ENCODE measurements at regions not wholly inside any gene's neighbourhood (a gene's known extent, or its start where the extent isn't known, plus 50 kb on each side); places are given as distances from the start of the nearest gene placed in this dataset.

DNA sequence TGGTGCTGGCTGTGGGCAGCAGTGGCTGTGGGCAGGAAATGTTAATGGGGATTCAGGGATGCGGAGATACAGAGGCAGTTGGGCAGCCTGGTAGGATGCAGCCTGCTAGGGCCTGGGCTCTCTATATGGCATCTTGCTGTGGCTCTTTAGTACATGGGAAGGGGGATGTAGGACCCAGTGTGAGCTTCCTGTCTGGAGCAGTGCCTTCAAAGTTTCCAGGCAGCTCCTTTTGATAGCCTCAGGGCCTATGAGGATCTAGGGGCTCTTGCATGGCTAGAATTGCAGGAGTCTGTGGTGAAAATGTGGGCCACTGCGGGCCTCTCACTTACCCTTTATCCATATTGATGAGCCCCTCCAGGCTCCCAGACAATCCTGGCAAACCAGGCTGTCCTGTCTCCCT is 213.2 kb upstream of the SNX19 start (continued):
- no peak for TF ChIP-seq ZBTB21 (CRISPR knock-in tag; IDR thresholded peaks at IDR 0.05; ENCODE audit: borderline replicate concordance)
- TF ChIP-seq ETV6 (CRISPR knock-in tag; IDR thresholded peaks at IDR 0.05), result no peak
- no peak for TF ChIP-seq ELF4 (CRISPR knock-in tag; IDR thresholded peaks at IDR 0.05; ENCODE audit: low read depth)

DNA sequence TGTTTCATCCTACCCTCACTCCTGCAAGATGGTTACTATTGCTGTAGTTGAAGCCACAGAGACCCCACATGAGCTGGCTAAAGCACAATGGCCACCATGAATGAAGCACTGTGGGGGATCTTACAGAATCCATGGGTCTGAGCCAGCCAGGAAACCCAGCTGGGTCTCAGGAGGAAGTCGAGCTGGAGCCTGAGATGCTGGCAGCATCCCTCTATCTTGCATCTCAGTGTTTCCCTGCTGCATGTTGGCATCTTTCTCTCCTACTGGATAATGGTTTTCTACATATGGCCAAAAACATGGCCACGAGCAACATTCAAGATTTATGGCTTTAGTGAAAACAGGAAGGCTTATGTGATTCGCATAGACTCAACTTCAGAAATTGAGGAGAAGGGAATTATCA is 219.3 kb upstream of the SNX19 start:
- POLR2A ChIA-PET, result no interaction called here
- no peak overlapping the region for H3K4me3 Mint-ChIP-seq
- no peak for TF ChIP-seq NFE2L1 (CRISPR knock-in tag; IDR thresholded peaks at IDR 0.05)
- TF ChIP-seq TEAD4 (CRISPR knock-in tag; IDR thresholded peaks at IDR 0.05), result no peak
- TF ChIP-seq, protein P1, sequence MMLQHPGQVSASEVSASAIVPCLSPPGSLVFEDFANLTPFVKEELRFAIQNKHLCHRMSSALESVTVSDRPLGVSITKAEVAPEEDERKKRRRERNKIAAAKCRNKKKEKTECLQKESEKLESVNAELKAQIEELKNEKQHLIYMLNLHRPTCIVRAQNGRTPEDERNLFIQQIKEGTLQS (CRISPR knock-in tag; conservative IDR thresholded peaks at IDR 0.05), result no peak
- TF ChIP-seq CREM (CRISPR knock-in tag; IDR thresholded peaks at IDR 0.05), result no peak
- TF ChIP-seq, protein P2, sequence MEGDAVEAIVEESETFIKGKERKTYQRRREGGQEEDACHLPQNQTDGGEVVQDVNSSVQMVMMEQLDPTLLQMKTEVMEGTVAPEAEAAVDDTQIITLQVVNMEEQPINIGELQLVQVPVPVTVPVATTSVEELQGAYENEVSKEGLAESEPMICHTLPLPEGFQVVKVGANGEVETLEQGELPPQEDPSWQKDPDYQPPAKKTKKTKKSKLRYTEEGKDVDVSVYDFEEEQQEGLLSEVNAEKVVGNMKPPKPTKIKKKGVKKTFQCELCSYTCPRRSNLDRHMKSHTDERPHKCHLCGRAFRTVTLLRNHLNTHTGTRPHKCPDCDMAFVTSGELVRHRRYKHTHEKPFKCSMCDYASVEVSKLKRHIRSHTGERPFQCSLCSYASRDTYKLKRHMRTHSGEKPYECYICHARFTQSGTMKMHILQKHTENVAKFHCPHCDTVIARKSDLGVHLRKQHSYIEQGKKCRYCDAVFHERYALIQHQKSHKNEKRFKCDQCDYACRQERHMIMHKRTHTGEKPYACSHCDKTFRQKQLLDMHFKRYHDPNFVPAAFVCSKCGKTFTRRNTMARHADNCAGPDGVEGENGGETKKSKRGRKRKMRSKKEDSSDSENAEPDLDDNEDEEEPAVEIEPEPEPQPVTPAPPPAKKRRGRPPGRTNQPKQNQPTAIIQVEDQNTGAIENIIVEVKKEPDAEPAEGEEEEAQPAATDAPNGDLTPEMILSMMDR (IDR thresholded peaks at IDR 0.05), result no peak

DNA sequence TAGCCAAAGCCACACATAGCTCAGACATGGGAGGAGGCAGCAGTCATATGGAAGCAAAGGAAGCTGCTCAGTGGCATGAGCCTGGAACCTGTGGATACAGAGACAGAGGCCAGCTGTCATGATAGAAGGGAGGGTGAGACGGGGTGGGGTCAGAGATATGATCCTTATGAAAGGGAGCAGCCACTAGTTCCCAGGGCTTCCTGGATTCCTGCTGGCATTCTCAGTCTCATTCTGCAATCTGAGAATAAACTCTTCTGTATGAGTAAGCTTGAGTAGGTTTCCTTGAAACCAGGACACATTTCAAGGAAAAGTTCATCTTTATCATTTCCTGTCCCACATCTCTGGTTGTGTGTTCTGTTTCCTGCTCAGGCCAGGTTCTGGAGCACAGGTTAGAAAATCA is 220.2 kb upstream of the SNX19 start:
- ChIA-PET CTCF (no interaction called here), POLR2A (no interaction called here)
- Mint-ChIP-seq H3K36me3 (no peaks in the 10 kb centered on the region), H3K9me3 (peaks cover 17% of the 10 kb centered on the region), H3K4me1 (no peaks in the 10 kb centered on the region), H3K4me3 (no peak overlapping the region), H3K27ac (no peak overlapping the region), H3K27me3 (ENCODE audit: low read depth) (no peaks in the 10 kb centered on the region; the same call in 1 of the 2 replicates)
- TF ChIP-seq EMX1 (CRISPR knock-in tag; IDR thresholded peaks at IDR 0.05) (no peak), JUN (CRISPR knock-in tag; IDR thresholded peaks at IDR 0.05) (no peak), ZNF263 (CRISPR knock-in tag; IDR thresholded peaks at IDR 0.05; ENCODE audit: low read depth) (no peak), FOXJ3 (CRISPR knock-in tag; IDR thresholded peaks at IDR 0.05; ENCODE audit: borderline replicate concordance) (no peak), CBFB (CRISPR knock-in tag; IDR thresholded peaks at IDR 0.05; ENCODE audit: low read depth) (no peak), ZNF219 (CRISPR knock-in tag; IDR thresholded peaks at IDR 0.05; ENCODE audit: borderline replicate concordance) (no peak)
- TF ChIP-seq, protein P3, sequence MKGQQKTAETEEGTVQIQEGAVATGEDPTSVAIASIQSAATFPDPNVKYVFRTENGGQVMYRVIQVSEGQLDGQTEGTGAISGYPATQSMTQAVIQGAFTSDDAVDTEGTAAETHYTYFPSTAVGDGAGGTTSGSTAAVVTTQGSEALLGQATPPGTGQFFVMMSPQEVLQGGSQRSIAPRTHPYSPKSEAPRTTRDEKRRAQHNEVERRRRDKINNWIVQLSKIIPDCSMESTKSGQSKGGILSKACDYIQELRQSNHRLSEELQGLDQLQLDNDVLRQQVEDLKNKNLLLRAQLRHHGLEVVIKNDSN (CRISPR knock-in tag; IDR thresholded peaks at IDR 0.05), result no peak
- TF ChIP-seq, protein P4, sequence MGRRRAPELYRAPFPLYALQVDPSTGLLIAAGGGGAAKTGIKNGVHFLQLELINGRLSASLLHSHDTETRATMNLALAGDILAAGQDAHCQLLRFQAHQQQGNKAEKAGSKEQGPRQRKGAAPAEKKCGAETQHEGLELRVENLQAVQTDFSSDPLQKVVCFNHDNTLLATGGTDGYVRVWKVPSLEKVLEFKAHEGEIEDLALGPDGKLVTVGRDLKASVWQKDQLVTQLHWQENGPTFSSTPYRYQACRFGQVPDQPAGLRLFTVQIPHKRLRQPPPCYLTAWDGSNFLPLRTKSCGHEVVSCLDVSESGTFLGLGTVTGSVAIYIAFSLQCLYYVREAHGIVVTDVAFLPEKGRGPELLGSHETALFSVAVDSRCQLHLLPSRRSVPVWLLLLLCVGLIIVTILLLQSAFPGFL (CRISPR knock-in tag; IDR thresholded peaks at IDR 0.05; ENCODE audit: borderline replicate concordance), result no peak
- ATAC-seq, result no peak
- no peak for DNase-seq (ENCODE audit: low spot score)

More for the DNA sequence above, 219.3 kb upstream of the SNX19 start:
- peaks cover 20% of the 10 kb centered on the region for H3K9me3 Mint-ChIP-seq
- CTCF ChIA-PET, result no interaction called here
- no peaks in the 10 kb centered on the region for H3K36me3 Mint-ChIP-seq
- DNase-seq (ENCODE audit: low spot score) (no peak), ATAC-seq (no peak)
- no peak overlapping the region for H3K27ac Mint-ChIP-seq
- no peaks in the 10 kb centered on the region; the same call in 1 of the 2 replicates for H3K27me3 Mint-ChIP-seq (ENCODE audit: low read depth)
- no peaks in the 10 kb centered on the region for H3K4me1 Mint-ChIP-seq

DNA sequence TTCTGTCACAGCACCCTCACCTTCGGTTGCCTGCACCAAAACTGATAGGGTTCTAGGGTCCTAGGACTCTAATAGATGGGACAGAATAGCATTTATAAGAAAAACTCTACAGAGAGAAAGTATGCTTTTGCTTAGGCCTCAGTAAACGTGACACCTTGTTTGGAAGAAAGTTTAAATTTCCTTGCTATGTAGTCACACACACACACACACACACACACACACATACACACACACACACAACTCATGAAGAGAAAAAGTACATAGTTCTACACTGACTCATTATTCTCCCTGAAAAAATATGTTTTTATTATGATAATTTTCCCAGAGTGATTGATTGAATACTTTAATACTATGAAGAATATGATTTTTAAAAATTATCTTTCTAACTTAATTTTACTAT is 220.8 kb upstream of the SNX19 start:
- Mint-ChIP-seq H3K27ac (no peak overlapping the region), H3K27me3 (ENCODE audit: low read depth) (no peaks in the 10 kb centered on the region; the same call in 1 of the 2 replicates), H3K9me3 (peaks cover 12% of the 10 kb centered on the region), H3K4me3 (no peak overlapping the region), H3K4me1 (no peaks in the 10 kb centered on the region), H3K36me3 (no peaks in the 10 kb centered on the region)
- ATAC-seq, result no peak
- POLR2A ChIA-PET, result no interaction called here
- CTCF ChIA-PET, result no interaction called here
- DNase-seq (ENCODE audit: low spot score), result no peak
- TF ChIP-seq TEAD4 (CRISPR knock-in tag; IDR thresholded peaks at IDR 0.05), result no peak
- TF ChIP-seq, protein P4 (CRISPR knock-in tag; IDR thresholded peaks at IDR 0.05; ENCODE audit: borderline replicate concordance), result no peak
- no peak for TF ChIP-seq GTF2I (CRISPR knock-in tag; conservative IDR thresholded peaks at IDR 0.05)
- TF ChIP-seq SMAD3 (CRISPR knock-in tag; IDR thresholded peaks at IDR 0.05; ENCODE audit: borderline replicate concordance), result no peak
- TF ChIP-seq, protein P5, sequence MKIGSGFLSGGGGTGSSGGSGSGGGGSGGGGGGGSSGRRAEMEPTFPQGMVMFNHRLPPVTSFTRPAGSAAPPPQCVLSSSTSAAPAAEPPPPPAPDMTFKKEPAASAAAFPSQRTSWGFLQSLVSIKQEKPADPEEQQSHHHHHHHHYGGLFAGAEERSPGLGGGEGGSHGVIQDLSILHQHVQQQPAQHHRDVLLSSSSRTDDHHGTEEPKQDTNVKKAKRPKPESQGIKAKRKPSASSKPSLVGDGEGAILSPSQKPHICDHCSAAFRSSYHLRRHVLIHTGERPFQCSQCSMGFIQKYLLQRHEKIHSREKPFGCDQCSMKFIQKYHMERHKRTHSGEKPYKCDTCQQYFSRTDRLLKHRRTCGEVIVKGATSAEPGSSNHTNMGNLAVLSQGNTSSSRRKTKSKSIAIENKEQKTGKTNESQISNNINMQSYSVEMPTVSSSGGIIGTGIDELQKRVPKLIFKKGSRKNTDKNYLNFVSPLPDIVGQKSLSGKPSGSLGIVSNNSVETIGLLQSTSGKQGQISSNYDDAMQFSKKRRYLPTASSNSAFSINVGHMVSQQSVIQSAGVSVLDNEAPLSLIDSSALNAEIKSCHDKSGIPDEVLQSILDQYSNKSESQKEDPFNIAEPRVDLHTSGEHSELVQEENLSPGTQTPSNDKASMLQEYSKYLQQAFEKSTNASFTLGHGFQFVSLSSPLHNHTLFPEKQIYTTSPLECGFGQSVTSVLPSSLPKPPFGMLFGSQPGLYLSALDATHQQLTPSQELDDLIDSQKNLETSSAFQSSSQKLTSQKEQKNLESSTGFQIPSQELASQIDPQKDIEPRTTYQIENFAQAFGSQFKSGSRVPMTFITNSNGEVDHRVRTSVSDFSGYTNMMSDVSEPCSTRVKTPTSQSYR (CRISPR knock-in tag; IDR thresholded peaks at IDR 0.05), result no peak
- TF ChIP-seq, protein P6, sequence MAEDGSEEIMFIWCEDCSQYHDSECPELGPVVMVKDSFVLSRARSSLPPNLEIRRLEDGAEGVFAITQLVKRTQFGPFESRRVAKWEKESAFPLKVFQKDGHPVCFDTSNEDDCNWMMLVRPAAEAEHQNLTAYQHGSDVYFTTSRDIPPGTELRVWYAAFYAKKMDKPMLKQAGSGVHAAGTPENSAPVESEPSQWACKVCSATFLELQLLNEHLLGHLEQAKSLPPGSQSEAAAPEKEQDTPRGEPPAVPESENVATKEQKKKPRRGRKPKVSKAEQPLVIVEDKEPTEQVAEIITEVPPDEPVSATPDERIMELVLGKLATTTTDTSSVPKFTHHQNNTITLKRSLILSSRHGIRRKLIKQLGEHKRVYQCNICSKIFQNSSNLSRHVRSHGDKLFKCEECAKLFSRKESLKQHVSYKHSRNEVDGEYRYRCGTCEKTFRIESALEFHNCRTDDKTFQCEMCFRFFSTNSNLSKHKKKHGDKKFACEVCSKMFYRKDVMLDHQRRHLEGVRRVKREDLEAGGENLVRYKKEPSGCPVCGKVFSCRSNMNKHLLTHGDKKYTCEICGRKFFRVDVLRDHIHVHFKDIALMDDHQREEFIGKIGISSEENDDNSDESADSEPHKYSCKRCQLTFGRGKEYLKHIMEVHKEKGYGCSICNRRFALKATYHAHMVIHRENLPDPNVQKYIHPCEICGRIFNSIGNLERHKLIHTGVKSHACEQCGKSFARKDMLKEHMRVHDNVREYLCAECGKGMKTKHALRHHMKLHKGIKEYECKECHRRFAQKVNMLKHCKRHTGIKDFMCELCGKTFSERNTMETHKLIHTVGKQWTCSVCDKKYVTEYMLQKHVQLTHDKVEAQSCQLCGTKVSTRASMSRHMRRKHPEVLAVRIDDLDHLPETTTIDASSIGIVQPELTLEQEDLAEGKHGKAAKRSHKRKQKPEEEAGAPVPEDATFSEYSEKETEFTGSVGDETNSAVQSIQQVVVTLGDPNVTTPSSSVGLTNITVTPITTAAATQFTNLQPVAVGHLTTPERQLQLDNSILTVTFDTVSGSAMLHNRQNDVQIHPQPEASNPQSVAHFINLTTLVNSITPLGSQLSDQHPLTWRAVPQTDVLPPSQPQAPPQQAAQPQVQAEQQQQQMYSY (CRISPR knock-in tag; IDR thresholded peaks at IDR 0.05), result no peak
